Body of pancreas (tissue), 4 donors: ENCODE measurements at regions not wholly inside any gene's neighbourhood (a gene's known extent, or its start where the extent isn't known, plus 50 kb on each side); places are given as distances from the start of the nearest gene placed in this dataset.
"Not testable (repeated sequence)": the region's sequence is repeated elsewhere in the genome, so short reads cannot be mapped to it uniquely, and the experiment has no call there.

ENCODE experiments used
- POLR2A ChIP-seq, 3 donors: fragments of 450-650 bp; IDR thresholded peaks; one replicate each; pipeline ENCODE4 v1.6.1; 2016; ENCODE audit warnings: antibody characterized with exemption in 3 of 3, mild to moderate bottlenecking in 2 of 3
- TF ChIP-seq, protein P1 (sequence below), 7 experiments: fragments of 450-650 bp in 4 of 7; fragments of 200-600 bp in 3 of 7; sonication (generic) in 3 of 7; IDR thresholded peaks; one replicate each; pipeline ENCODE4 v1.5.1; 2016 to 2019; ENCODE audit warnings: antibody characterized with exemption in 7 of 7

DNA sequence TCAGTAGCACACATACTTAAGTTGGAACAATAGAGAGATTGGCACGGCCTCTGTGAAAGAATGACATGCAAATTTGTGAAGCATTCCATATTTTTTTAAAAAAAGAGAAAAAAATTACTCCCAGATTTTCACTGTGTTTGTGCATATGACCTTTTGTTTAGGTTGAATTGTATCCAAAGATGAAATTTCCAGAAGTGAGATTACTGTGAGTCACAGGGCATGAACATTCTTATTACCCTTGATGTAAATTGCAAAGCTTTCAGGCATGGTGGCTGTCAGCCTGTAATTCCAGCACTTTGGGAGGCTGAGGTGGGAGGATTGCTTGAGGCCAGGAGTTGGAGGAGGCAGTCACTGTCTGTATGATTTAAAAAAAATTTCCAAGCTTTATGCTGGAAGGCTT is 329.5 kb downstream of the ZNF37A start:
- TF ChIP-seq, protein P1, sequence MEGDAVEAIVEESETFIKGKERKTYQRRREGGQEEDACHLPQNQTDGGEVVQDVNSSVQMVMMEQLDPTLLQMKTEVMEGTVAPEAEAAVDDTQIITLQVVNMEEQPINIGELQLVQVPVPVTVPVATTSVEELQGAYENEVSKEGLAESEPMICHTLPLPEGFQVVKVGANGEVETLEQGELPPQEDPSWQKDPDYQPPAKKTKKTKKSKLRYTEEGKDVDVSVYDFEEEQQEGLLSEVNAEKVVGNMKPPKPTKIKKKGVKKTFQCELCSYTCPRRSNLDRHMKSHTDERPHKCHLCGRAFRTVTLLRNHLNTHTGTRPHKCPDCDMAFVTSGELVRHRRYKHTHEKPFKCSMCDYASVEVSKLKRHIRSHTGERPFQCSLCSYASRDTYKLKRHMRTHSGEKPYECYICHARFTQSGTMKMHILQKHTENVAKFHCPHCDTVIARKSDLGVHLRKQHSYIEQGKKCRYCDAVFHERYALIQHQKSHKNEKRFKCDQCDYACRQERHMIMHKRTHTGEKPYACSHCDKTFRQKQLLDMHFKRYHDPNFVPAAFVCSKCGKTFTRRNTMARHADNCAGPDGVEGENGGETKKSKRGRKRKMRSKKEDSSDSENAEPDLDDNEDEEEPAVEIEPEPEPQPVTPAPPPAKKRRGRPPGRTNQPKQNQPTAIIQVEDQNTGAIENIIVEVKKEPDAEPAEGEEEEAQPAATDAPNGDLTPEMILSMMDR (IDR thresholded peaks at IDR 0.05) = not testable (repeated sequence)
- TF ChIP-seq POLR2A (IDR thresholded peaks at IDR 0.05) = not testable (repeated sequence)
